SK-N-SH treated with all-trans-retinoic acid at 6 μM for 48 hours (cell line): ENCODE measurements at regions not wholly inside any gene's neighbourhood (a gene's known extent, or its start where the extent isn't known, plus 50 kb on each side); places are given as distances from the start of the nearest gene placed in this dataset.

Experiments used
- ATAC-seq: fragments of 200-7000 bp; cut with Tn5 transposase; 3 replicates; pipeline ENCODE4 v1.9.1; 2020; ENCODE audit warnings: mild to moderate bottlenecking, moderate library complexity
- ARNTL ChIP-seq: fragments of 450-650 bp; formaldehyde crosslinking; IDR thresholded peaks from 2 replicates; pipeline ENCODE4 v1.5.0; 2020; ENCODE audit warnings: low read depth, mild to moderate bottlenecking, moderate library complexity, borderline replicate concordance
- BACH2 ChIP-seq: fragments of 250-450 bp; sonication (Bioruptor Pico); IDR thresholded peaks from 2 replicates; pipeline ENCODE4 v1.9.0; 2021; ENCODE audit warnings: mild to moderate bottlenecking, borderline replicate concordance
- CSDC2 ChIP-seq: fragments of 250-450 bp; sonication (Bioruptor Pico); IDR thresholded peaks from 2 replicates; pipeline ENCODE4 v1.5.0; 2020; ENCODE audit warnings: mild to moderate bottlenecking, moderate library complexity
- ESRRG ChIP-seq: fragments of 250-450 bp; sonication (Bioruptor Pico); IDR thresholded peaks from 2 replicates; pipeline ENCODE4 v1.6.1; 2021; ENCODE audit warnings: mild to moderate bottlenecking
- GLIS3 ChIP-seq: fragments of 250-450 bp; sonication (Bioruptor Pico); IDR thresholded peaks from 2 replicates; pipeline ENCODE4 v1.5.0; 2020; ENCODE audit warnings: mild to moderate bottlenecking, moderate library complexity
- ISL1 ChIP-seq: fragments of 250-450 bp; sonication (Bioruptor Pico); IDR thresholded peaks from 2 replicates; pipeline ENCODE4 v2.1.2; 2022; ENCODE audit warnings: mild to moderate bottlenecking, moderate library complexity
- OSR1 ChIP-seq: fragments of 250-450 bp; sonication (Bioruptor Pico); IDR thresholded peaks from 2 replicates; pipeline ENCODE4 v1.8.0; 2022; ENCODE audit warnings: moderate library complexity, mild to moderate bottlenecking, inconsistent platforms
- PPARA ChIP-seq: fragments of 250-450 bp; sonication (Bioruptor Pico); IDR thresholded peaks from 2 replicates; pipeline ENCODE4 v1.5.0; 2020; ENCODE audit warnings: mild to moderate bottlenecking, borderline replicate concordance
- SNAI2 ChIP-seq: fragments of 250-450 bp; sonication (Bioruptor Pico); IDR thresholded peaks from 2 replicates; pipeline ENCODE4 v1.5.0; 2020; ENCODE audit warnings: mild to moderate bottlenecking, moderate library complexity
- TCF4 ChIP-seq: fragments of 250-450 bp; sonication (Bioruptor Pico); IDR thresholded peaks from 2 replicates; pipeline ENCODE4 v1.8.0; 2021; ENCODE audit warnings: mild to moderate bottlenecking, moderate library complexity, borderline replicate concordance
- TOX ChIP-seq: fragments of 250-450 bp; sonication (Bioruptor Pico); IDR thresholded peaks from 2 replicates; pipeline ENCODE4 v1.8.0; 2021; ENCODE audit warnings: mild to moderate bottlenecking, moderate library complexity, borderline replicate concordance
- ZC3H10 ChIP-seq: fragments of 250-450 bp; sonication (Bioruptor Pico); IDR thresholded peaks from 2 replicates; pipeline ENCODE4 v1.5.1; 2021; ENCODE audit warnings: mild to moderate bottlenecking, moderate library complexity
- ZFP3 ChIP-seq: fragments of 250-450 bp; sonication (Bioruptor Pico); IDR thresholded peaks from 2 replicates; pipeline ENCODE4 v1.5.0; 2020; ENCODE audit warnings: mild to moderate bottlenecking, moderate library complexity
- ZFP30 ChIP-seq: fragments of 450-650 bp; formaldehyde crosslinking; IDR thresholded peaks from 2 replicates; pipeline ENCODE4 v1.5.0; 2022; ENCODE audit warnings: mild to moderate bottlenecking, moderate library complexity
- ZNF565 ChIP-seq: fragments of 450-650 bp; formaldehyde crosslinking; conservative IDR thresholded peaks from 2 replicates; pipeline ENCODE4 v1.5.0; 2020; ENCODE audit warnings: low read depth, mild to moderate bottlenecking, moderate library complexity
- ZNF70 ChIP-seq: fragments of 450-650 bp; formaldehyde crosslinking; IDR thresholded peaks from 2 replicates; pipeline ENCODE4 v1.5.0; 2020; ENCODE audit warnings: mild to moderate bottlenecking, moderate library complexity
- TF ChIP-seq, protein P1 (sequence below): fragments of 250-450 bp; sonication (Bioruptor Pico); IDR thresholded peaks from 2 replicates; pipeline ENCODE4 v1.5.0; 2020; ENCODE audit warnings: mild to moderate bottlenecking, moderate library complexity
- TF ChIP-seq, protein P2 (sequence below): fragments of 250-450 bp; sonication (Bioruptor Pico); IDR thresholded peaks from 2 replicates; pipeline ENCODE4 v1.8.0; 2020; ENCODE audit warnings: mild to moderate bottlenecking, moderate library complexity, borderline replicate concordance
- TF ChIP-seq, protein P3 (sequence below): fragments of 250-450 bp; sonication (Bioruptor Pico); IDR thresholded peaks from 2 replicates; pipeline ENCODE4 v1.8.0; 2021; ENCODE audit warnings: low read depth, mild to moderate bottlenecking, moderate library complexity, borderline replicate concordance
- TF ChIP-seq, protein P4 (sequence below): fragments of 250-450 bp; sonication (Bioruptor Pico); IDR thresholded peaks from 2 replicates; pipeline ENCODE4 v1.5.1; 2020; ENCODE audit warnings: low read depth, mild to moderate bottlenecking, moderate library complexity
- TF ChIP-seq, protein P5 (sequence below): fragments of 250-450 bp; sonication (Bioruptor Pico); IDR thresholded peaks from 2 replicates; pipeline ENCODE4 v1.5.1; 2021; ENCODE audit warnings: mild to moderate bottlenecking, moderate library complexity

DNA sequence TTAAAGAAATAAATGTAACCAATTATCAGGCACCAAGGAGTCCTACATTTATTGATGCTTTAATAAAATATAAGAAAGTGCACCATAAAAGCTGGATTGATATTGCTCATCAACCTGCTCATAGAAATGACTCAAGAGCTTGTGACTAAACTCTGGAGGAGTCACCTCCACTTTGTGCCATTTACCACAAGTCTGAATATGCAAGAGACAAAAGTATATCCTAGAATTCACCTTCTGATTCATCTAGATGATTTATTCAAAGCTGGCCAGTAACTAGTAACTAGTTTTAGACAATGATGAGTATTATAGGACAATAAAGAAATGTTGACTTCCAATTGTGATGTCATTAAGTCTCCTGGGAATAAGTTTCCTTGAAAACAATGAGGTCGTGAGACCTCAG lies 146.0 kb upstream of the SOX11 start:
- ATAC-seq = no peak
- TF ChIP-seq ZFP3 (CRISPR knock-in tag) (no peak), CSDC2 (CRISPR knock-in tag) (no peak), GLIS3 (CRISPR knock-in tag) (no peak), PPARA (CRISPR knock-in tag) (no peak), SNAI2 (no peak), TCF4 (CRISPR knock-in tag) (no peak), ZFP30 (no peak)
- TF ChIP-seq, protein P1, sequence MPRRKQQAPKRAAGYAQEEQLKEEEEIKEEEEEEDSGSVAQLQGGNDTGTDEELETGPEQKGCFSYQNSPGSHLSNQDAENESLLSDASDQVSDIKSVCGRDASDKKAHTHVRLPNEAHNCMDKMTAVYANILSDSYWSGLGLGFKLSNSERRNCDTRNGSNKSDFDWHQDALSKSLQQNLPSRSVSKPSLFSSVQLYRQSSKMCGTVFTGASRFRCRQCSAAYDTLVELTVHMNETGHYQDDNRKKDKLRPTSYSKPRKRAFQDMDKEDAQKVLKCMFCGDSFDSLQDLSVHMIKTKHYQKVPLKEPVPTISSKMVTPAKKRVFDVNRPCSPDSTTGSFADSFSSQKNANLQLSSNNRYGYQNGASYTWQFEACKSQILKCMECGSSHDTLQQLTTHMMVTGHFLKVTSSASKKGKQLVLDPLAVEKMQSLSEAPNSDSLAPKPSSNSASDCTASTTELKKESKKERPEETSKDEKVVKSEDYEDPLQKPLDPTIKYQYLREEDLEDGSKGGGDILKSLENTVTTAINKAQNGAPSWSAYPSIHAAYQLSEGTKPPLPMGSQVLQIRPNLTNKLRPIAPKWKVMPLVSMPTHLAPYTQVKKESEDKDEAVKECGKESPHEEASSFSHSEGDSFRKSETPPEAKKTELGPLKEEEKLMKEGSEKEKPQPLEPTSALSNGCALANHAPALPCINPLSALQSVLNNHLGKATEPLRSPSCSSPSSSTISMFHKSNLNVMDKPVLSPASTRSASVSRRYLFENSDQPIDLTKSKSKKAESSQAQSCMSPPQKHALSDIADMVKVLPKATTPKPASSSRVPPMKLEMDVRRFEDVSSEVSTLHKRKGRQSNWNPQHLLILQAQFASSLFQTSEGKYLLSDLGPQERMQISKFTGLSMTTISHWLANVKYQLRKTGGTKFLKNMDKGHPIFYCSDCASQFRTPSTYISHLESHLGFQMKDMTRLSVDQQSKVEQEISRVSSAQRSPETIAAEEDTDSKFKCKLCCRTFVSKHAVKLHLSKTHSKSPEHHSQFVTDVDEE (CRISPR knock-in tag) = no peak

DNA sequence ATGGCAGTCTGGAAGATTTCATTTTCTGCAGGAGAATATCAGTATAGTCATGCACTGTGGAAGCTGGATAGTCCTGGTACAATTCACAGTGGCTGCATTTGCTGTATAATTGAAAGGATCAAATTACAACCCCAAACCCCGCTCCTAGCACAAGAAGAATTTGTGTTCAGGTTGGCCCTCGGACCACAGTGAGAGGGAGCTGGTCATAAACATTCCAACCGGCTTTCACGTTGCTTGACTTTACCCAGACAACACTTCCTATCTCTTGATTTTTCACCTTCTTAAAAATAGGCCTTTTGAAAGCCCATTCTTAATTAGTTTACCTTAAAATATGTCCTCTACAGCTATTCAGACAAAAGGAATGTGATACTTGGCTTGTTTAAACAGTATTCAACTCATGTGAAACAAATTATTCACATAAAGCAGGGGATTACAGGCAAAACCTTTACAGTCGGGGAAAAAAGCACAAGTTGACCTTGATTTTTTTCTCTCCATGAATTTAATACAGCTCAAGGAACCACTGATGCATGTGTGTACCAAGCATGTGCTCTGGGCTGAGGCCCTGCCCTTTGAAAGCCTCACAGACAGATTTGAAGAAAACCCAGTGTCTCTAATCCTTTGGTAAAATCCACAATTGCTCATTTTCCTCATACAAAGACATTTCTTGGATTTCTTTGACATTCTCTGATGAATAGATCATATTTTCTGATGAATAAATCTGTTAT lies 143.0 kb upstream of the SOX11 start:
- ATAC-seq = no peak
- TF ChIP-seq, protein P2, sequence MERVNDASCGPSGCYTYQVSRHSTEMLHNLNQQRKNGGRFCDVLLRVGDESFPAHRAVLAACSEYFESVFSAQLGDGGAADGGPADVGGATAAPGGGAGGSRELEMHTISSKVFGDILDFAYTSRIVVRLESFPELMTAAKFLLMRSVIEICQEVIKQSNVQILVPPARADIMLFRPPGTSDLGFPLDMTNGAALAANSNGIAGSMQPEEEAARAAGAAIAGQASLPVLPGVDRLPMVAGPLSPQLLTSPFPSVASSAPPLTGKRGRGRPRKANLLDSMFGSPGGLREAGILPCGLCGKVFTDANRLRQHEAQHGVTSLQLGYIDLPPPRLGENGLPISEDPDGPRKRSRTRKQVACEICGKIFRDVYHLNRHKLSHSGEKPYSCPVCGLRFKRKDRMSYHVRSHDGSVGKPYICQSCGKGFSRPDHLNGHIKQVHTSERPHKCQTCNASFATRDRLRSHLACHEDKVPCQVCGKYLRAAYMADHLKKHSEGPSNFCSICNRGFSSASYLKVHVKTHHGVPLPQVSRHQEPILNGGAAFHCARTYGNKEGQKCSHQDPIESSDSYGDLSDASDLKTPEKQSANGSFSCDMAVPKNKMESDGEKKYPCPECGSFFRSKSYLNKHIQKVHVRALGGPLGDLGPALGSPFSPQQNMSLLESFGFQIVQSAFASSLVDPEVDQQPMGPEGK = no peak
- TF ChIP-seq ZNF70 (no peak), PPARA (CRISPR knock-in tag) (no peak), ISL1 (peak; percentile 39; the same call in 1 of the 2 replicates)

DNA sequence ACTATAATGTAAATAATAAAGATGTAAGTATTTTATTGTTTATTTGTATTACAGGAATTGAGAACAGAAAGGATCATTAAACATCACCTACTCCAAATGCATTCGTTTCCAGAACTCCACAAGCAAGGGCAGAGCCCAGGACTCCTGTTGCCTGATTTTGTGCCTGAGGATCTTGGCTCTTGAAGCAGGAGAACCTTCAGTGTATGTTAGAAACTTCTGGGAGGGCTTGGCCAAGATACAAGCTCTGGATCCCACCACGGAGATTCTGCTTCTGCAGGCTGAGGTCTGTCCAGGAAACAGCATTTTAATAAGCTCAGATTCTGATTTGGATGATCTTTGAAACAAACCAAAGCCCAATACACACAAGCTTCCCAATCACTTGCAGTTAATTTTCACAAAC lies 142.4 kb upstream of the SOX11 start:
- no peak for ATAC-seq
- TF ChIP-seq, protein P3, sequence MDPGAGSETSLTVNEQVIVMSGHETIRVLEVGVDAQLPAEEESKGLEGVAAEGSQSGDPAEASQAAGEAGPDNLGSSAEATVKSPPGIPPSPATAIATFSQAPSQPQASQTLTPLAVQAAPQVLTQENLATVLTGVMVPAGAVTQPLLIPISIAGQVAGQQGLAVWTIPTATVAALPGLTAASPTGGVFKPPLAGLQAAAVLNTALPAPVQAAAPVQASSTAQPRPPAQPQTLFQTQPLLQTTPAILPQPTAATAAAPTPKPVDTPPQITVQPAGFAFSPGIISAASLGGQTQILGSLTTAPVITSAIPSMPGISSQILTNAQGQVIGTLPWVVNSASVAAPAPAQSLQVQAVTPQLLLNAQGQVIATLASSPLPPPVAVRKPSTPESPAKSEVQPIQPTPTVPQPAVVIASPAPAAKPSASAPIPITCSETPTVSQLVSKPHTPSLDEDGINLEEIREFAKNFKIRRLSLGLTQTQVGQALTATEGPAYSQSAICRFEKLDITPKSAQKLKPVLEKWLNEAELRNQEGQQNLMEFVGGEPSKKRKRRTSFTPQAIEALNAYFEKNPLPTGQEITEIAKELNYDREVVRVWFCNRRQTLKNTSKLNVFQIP (CRISPR knock-in tag) = no peak
- TF ChIP-seq ESRRG (CRISPR knock-in tag) (no peak), PPARA (CRISPR knock-in tag) (no peak), ZC3H10 (no peak), ZNF565 (no peak), ZNF70 (no peak), ISL1 (no peak), CSDC2 (CRISPR knock-in tag) (no peak), TOX (CRISPR knock-in tag) (no peak), ARNTL (CRISPR knock-in tag) (no peak), ZFP3 (CRISPR knock-in tag) (no peak), ZFP30 (no peak), TCF4 (CRISPR knock-in tag) (no peak), BACH2 (CRISPR knock-in tag) (no peak), SNAI2 (no peak), OSR1 (CRISPR knock-in tag) (no peak)
- TF ChIP-seq, protein P1 (CRISPR knock-in tag) = no peak
- TF ChIP-seq, protein P2 = no peak
- TF ChIP-seq, protein P4, sequence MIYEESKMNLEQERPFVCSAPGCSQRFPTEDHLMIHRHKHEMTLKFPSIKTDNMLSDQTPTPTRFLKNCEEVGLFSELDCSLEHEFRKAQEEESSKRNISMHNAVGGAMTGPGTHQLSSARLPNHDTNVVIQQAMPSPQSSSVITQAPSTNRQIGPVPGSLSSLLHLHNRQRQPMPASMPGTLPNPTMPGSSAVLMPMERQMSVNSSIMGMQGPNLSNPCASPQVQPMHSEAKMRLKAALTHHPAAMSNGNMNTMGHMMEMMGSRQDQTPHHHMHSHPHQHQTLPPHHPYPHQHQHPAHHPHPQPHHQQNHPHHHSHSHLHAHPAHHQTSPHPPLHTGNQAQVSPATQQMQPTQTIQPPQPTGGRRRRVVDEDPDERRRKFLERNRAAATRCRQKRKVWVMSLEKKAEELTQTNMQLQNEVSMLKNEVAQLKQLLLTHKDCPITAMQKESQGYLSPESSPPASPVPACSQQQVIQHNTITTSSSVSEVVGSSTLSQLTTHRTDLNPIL (CRISPR knock-in tag) = no peak
- TF ChIP-seq, protein P5, sequence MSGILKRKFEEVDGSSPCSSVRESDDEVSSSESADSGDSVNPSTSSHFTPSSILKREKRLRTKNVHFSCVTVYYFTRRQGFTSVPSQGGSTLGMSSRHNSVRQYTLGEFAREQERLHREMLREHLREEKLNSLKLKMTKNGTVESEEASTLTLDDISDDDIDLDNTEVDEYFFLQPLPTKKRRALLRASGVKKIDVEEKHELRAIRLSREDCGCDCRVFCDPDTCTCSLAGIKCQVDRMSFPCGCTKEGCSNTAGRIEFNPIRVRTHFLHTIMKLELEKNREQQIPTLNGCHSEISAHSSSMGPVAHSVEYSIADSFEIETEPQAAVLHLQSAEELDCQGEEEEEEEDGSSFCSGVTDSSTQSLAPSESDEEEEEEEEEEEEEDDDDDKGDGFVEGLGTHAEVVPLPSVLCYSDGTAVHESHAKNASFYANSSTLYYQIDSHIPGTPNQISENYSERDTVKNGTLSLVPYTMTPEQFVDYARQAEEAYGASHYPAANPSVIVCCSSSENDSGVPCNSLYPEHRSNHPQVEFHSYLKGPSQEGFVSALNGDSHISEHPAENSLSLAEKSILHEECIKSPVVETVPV = no peak
